Lung (tissue), 11 donors: ENCODE measurements at regions not wholly inside any gene's neighbourhood (a gene's known extent, or its start where the extent isn't known, plus 50 kb on each side); places are given as distances from the start of the nearest gene placed in this dataset.
A peak's percentile ranks its signal among the peaks of the same experiment; 100 is the strongest.

Experiments used
- ATAC-seq: fragments of 200-7000 bp; cut with Tn5 transposase; one replicate; pipeline ENCODE4 v1.9.1; 2020; ENCODE audit warnings: moderate number of reproducible peaks; ENCODE audit not compliant: insufficient read depth, low FRiP score
- DNase-seq, 3 donors: peaks; one replicate each; pipeline ENCODE4 v3.0.0-alpha.2; 2013 to 2017
- H3K27ac ChIP-seq, 2 donors: one replicate each; pipeline ENCODE4 v1.5.1; 2013; ENCODE audit warnings: mild to moderate bottlenecking in 2 of 2, moderate library complexity in 2 of 2, control low read depth in 1 of 2, inconsistent platforms in 1 of 2, low read depth in 1 of 2, low read length in 1 of 2
- H3K27me3 ChIP-seq, 3 donors: one replicate each; pipeline ENCODE4 v1.5.1; 2013; ENCODE audit warnings: low read length in 2 of 3; ENCODE audit not compliant: control insufficient read depth in 3 of 3, insufficient read depth in 3 of 3
- H3K36me3 ChIP-seq, 4 donors: one replicate each; pipeline ENCODE4 v1.5.1; 2013; ENCODE audit warnings: low read length in 4 of 4, mild to moderate bottlenecking in 1 of 4, moderate library complexity in 1 of 4; ENCODE audit not compliant: control insufficient read depth in 4 of 4, insufficient read depth in 4 of 4
- H3K4me1 ChIP-seq, 5 donors: one replicate each; pipeline ENCODE4 v1.5.1; 2013; ENCODE audit warnings: low read length in 5 of 5, mild to moderate bottlenecking in 2 of 5, moderate library complexity in 1 of 5; ENCODE audit not compliant: control insufficient read depth in 5 of 5, insufficient read depth in 5 of 5
- H3K4me3 ChIP-seq: one replicate; pipeline ENCODE4 v1.5.1; 2013; ENCODE audit warnings: mild to moderate bottlenecking, control low read depth, moderate library complexity
- H3K9ac ChIP-seq, 2 donors: one replicate each; pipeline ENCODE4 v1.5.1; 2013; ENCODE audit warnings: low read length in 2 of 2, control low read depth in 1 of 2; ENCODE audit not compliant: insufficient read depth in 1 of 2
- H3K9me3 ChIP-seq, 4 donors: one replicate each; pipeline ENCODE4 v1.5.1; 2013; ENCODE audit warnings: low read length in 3 of 4, mild to moderate bottlenecking in 1 of 4, moderate library complexity in 1 of 4; ENCODE audit not compliant: control insufficient read depth in 4 of 4, insufficient read depth in 3 of 4
- WGBS, 2 donors: extraction: QIAGEN DNeasy Blood & Tissue Kit; methylation state at CpG; one replicate each; pipeline ENCODE4 v1.1.7; 2013; 5-methylcytosine and 5-hydroxymethylcytosine counted together
- TF ChIP-seq, protein P1 (sequence below): IDR thresholded peaks from 2 replicates; pipeline ENCODE4 v1.5.1; 2012; ENCODE audit warnings: mild to moderate bottlenecking; ENCODE audit errors: control extremely low read depth, extremely low read depth
- donor health status: control.
- donor health status: control.
- donor health status: Bipolar disorder and iron deficiency.
- donor health status: healthy.
- donor health status: DM: yes; HTN: yes; CAD: no.

- WGBS, 2 donors: 21 to 25% methylated on average over 47 to 48 of the region's 48 CpGs
- Histone ChIP-seq H3K9me3 (peaks cover 0 to 6% (median 0%) of the 10 kb centered on the region in 4 donors), H3K27ac (no peak overlapping the region), H3K4me1 (peaks cover 0 to 10% (median 0%) of the 10 kb centered on the region in 5 donors), H3K9ac (no peak overlapping the region), H3K36me3 (no peaks in the 10 kb centered on the region), H3K27me3 (peaks cover 0 to 26% (median 7%) of the 10 kb centered on the region in 3 donors), H3K4me3 (no peak overlapping the region)
- TF ChIP-seq, protein P1, sequence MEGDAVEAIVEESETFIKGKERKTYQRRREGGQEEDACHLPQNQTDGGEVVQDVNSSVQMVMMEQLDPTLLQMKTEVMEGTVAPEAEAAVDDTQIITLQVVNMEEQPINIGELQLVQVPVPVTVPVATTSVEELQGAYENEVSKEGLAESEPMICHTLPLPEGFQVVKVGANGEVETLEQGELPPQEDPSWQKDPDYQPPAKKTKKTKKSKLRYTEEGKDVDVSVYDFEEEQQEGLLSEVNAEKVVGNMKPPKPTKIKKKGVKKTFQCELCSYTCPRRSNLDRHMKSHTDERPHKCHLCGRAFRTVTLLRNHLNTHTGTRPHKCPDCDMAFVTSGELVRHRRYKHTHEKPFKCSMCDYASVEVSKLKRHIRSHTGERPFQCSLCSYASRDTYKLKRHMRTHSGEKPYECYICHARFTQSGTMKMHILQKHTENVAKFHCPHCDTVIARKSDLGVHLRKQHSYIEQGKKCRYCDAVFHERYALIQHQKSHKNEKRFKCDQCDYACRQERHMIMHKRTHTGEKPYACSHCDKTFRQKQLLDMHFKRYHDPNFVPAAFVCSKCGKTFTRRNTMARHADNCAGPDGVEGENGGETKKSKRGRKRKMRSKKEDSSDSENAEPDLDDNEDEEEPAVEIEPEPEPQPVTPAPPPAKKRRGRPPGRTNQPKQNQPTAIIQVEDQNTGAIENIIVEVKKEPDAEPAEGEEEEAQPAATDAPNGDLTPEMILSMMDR: no peak
- DNase-seq: peak; percentile 31 to 53 (median 41)
- no peak for ATAC-seq
Measured at GRCh38 chr13:110812121-110812868, 98.8 kb downstream of the ING1 start.

- ATAC-seq: no peak
- H3K27me3 ChIP-seq: peaks cover 0 to 26% (median 7%) of the 10 kb centered on the region in 3 donors
- H3K4me1 ChIP-seq: peaks cover 0 to 10% (median 0%) of the 10 kb centered on the region in 5 donors
- H3K27ac ChIP-seq: no peak overlapping the region
- H3K36me3 ChIP-seq: no peaks in the 10 kb centered on the region
- TF ChIP-seq, protein P1: no peak
- no peak overlapping the region for H3K9ac ChIP-seq
- peaks cover 0 to 6% (median 0%) of the 10 kb centered on the region in 4 donors for H3K9me3 ChIP-seq
- 59 to 65% methylated on average over 79 to 84 of the region's 84 CpGs for WGBS, 2 donors
- H3K4me3 ChIP-seq: no peak overlapping the region
- no peak for DNase-seq
Measured at GRCh38 chr13:110812869-110813645, 99.6 kb downstream of the ING1 start.

DNA sequence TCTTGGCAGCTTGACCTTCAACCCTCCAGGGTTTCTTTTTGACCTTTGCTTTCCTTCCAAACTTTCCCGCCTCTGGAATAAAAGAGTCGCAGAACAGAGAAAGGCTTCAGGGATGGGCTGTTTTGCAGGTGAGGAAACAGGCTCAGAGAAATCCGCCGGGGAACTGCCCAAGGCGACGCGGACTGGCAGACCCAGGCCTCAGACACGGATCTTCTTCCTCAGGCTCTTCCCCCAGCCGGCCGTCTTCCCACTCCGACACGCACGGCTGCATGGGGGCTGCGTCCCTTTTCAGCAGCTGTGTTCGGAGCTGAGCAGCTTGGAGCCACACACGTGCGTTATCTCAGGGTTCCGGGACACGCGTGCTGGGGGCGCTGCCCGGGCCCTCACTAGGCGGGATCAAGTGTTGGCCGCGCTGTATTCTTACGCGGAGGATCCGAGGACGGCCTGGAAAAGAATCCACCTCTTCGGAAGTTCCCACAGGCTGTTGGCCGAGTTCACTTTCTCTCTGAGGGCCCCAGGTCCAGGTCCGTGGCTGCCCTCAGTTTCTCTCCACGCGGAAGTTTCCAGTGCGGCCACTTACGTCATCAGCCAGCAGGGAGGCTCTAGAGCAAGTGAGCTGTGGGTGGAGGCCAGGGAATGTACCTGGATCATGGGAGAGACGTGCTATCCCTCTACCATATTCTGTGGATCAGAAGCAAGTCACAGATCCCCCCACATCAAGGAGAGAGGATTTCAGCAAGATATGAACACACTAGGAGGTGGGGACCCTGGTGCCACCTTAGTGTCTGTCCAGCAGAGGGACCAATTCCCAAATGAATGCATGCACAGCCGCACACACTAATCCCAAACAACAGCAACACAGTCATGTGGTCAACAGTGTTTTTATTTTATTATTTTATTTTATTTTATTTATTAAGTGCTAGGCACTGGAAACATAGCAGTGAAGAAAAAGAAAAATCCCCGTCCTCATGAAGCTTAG, 100.4 kb downstream of the ING1 start:
- no peak for ATAC-seq
- peaks cover 0 to 21% (median 7%) of the 10 kb centered on the region in 3 donors for H3K27me3 ChIP-seq
- no peak overlapping the region for H3K27ac ChIP-seq
- no peak overlapping the region for H3K9ac ChIP-seq
- H3K4me3 ChIP-seq: no peak overlapping the region
- H3K36me3 ChIP-seq: no peaks in the 10 kb centered on the region
- peaks cover 0 to 6% (median 0%) of the 10 kb centered on the region in 4 donors for H3K9me3 ChIP-seq
- H3K4me1 ChIP-seq: peaks cover 0 to 10% (median 0%) of the 10 kb centered on the region in 5 donors
- TF ChIP-seq, protein P1: no peak
- peak in 2 of 3 donors; percentile 31 to 47 for DNase-seq
- WGBS, 2 donors: 90 to 92% methylated on average over 39 of the region's 39 CpGs
